ENCODE measurements at regions not wholly inside any gene's neighbourhood (a gene's known extent, or its start where the extent isn't known, plus 50 kb on each side); places are given as distances from the start of the nearest gene placed in this dataset.
"Not testable (repeated sequence)": the region's sequence is repeated elsewhere in the genome, so short reads cannot be mapped to it uniquely, and the experiment has no call there.

DNA sequence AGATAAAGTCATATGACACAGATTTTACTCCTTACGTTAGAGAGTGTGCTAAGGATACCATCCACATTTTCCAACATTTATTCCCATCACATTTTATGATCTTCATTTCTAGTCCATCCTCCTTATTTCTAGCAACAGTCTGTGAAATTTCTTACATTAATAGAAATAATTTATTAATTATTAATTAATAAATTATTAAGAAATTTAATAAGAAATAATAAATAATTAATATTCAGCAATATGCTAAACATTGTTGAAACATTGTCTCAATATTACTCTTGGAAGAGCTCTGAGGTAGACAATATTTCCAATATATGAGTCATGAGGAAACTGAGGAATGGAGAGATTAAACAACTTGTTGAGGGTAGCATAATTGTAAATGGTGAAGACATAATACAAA lies 1742.5 kb upstream of the CDH6 start:
- not testable (repeated sequence) for DNase-seq (ENCODE audit: low spot score)

DNA sequence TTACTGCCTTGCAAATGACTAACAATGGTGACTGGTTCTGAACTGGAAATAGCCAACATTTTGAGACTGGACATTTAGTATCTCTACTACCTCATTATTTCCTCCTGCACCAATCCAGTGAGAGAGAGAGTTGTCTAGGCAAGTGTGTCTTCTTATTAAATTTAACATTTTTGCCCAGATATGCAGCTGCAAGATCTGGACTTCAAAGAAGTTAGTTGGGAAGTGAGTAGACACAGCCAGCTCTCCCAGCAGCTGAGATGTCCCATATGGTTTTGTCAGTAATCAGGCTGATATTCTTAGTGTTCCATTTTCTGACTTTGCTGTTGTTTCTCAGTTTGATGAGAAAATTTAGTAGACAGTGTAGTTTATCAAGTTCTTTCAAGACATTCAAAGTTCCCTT lies 1778.8 kb upstream of the CDH6 start:
- DNase-seq (ENCODE audit: low spot score), result no peak

DNA sequence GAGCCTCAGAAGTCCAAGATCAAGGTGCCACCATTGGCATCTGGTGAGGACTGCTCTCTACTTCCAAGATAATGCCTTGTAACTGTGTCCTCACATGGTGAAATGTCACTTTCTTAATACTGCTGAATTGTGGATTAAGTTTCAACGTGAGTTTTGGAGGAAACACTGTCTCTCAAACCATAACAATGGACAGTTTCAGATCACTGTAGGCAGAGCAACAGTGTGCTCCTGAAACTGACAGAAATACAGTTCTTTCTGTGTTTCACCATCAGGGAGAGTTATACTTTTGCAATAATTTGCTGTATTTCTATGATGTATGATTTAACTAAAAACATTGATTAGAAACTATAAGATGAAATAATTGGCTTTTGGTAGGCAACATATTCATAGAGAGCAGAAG lies 1780.5 kb upstream of the CDH6 start:
- DNase-seq (ENCODE audit: low spot score), result no peak

DNA sequence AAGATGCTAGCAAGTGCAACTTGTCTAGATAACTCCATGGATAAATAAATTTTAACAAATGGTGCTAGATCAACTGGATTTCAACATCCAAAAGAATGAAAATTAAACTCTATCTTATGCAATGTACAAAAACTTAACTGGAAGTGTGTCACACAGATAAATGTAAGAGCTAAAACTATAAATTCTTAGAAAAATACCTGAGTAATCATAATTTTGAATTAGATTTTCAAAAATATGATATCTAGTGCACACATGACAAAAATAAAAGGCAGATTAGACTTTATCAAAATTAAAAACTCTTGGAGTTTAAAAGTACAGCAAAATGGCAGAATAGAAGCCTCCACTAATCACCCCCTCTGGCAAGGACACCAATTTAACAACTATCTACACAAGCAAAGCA lies 1791.2 kb upstream of the CDH6 start:
- no peak for DNase-seq (ENCODE audit: low spot score)

DNA sequence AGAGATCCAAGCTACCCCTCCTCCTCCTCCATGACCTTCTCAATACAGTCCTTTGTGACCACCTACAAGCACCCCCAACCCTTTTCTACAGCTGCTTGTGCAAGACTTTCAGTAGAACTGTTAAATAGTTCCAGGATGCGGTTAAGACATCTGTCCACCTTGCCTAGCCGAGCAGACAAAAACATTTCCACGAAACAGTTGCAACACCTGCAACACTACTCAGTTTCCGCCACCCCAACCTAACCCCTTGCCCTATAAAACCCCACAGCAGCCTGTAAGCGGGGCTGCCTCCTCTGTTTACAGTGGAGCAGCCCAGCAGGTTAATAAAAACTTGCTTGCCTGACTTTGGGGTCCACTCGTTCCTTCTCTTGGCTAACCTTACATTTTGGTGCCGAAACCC lies 1803.5 kb upstream of the CDH6 start:
- no peak for DNase-seq (ENCODE audit: low spot score)

DNA sequence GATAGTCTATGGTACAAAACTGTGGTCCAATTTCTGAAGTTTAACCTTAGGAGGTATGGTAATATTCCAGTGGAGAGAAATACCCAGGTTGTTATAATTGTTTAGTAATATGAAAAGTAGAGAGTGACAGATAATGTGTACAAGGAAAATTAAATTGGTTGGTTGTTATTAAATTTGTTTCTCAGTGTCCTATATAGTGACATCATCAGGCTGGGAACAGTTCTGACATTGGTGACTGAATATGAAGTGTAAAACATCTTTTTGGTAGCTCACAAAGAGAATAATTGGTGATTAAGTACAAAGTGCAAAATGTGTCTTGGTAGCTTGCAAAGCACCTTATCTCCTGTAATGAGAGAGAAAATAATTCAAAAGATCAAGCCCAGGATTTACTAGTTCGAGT lies 1806.1 kb upstream of the CDH6 start:
- no peak for DNase-seq (ENCODE audit: low spot score)

DNA sequence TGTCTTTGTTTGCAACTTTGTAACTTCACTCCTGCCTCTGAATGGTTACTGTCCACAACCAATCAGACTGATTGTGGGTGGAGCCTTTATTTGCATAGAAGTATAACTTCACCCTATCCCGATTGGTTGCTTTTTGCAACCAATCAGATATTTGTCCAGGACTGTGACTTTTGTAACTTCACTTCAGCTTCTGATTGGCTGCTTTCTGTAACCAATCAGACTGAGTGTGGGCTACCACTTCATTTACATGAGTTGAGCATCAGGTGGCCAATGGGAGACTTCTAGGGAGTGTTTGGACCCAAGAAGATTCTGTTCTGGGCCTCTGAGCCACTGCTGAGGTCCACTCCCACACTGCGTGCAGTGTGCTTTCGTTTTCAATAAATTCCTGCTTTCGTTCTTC lies 1810.7 kb upstream of the CDH6 start:
- no peak for DNase-seq (ENCODE audit: low spot score)

DNA sequence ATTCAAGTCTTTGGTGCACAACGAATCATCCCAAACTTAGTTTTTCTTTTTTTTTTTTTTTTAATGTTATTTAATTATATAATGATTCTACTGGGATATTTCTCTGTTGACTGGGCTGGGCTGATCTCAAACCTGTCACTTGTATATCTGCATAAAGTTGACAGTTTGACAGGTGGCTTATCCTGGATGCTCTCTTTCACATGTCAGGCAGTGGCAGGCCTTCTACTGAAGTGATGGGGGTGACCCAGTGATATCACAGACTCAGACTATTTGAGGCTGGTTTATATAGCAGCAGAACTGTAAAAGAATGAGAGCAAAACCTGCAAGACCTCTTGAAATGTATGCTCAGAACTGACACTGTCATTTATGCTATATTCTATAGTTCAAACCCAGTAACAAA lies 1813.5 kb upstream of the CDH6 start:
- no peak for DNase-seq (ENCODE audit: low spot score)

DNA sequence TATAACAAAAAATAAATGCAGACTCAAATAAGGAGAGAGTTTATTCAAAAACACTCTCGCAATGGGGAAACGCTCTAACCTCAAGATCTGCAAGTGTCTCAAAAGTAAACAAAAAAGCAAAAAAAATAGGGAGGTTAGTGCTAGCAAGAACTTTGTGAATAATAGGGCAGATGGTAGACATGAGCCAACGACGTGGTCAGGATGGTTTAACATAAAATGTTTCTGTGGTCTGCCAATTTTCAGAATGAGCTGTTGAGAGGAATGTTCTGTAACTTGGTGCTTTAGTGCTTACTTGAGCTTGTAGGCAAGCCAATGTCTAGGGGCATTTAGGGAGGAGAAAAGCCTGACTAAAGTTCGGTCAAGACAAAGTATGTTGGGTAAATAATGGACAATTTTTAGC lies 1813.9 kb upstream of the CDH6 start:
- no peak for DNase-seq (ENCODE audit: low spot score)

DNA sequence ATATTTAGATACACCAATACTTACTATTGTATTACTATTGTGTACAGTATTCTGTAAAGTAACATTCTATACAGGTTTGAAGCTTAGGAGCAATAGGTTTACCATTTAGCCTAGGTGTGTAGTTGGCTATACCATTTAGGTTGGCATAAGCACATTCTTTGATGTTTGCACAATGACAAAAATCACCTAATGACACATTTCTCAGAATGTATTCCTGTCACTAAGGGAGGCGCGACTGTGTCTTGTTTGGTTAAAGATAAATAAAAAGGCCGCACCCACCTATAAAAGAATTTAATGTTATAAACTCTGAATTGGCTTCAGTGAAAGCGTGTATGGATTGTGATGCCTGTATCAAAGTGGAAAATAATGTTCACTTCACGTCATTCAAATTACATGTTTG lies 1815.4 kb upstream of the CDH6 start:
- DNase-seq (ENCODE audit: low spot score), result no peak

DNA sequence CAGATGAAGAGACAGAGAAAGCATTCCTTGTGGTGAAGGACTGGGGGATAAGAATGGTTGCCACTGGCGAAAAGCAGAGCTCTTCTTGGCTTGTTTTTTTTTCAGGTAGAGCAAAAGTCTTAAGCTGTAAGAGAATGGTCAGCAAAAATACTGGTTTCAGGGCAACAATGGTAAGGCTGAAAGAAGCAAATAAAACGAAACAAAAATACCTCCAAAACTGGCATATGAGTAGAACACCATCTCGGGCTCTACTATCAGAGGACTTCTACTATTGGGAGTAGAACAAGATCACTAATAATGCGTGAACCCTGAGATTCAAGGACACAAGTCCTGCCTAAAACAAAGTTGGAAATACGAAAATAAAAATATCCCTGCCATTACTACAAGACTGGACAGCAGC lies 1823.2 kb upstream of the CDH6 start:
- no peak for DNase-seq (ENCODE audit: low spot score)

DNA sequence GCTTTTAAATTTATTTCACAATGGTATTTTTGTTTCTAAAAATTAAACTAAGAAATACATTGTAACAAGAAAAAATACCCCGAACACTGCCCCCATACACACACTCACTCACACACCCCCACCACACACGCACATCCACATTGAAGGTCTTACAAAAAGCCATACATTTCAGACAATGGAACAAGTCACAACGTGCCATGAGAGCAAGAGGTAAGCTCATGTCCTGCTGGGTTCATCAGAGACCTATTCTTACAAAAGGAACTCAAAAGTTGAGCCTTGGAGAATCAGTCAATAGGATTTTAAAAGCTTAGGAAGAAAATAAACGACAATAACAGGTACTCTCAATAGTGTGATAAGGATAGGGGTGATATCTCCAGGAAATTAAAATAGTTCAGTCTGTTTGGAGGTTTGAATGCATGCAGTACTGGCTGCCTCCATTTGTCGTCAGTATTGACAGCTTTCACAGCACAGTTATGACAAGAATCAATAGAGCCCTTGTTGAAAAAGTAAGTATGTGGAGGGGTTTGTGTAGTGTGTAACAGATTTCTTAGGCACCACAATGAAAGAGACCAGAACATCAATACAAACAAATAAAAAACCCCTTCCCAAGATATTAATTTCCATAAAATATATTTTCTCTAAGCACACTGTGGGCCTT lies 1826.2 kb upstream of the CDH6 start:
- peak; percentile 7 for DNase-seq (ENCODE audit: low spot score)

DNA sequence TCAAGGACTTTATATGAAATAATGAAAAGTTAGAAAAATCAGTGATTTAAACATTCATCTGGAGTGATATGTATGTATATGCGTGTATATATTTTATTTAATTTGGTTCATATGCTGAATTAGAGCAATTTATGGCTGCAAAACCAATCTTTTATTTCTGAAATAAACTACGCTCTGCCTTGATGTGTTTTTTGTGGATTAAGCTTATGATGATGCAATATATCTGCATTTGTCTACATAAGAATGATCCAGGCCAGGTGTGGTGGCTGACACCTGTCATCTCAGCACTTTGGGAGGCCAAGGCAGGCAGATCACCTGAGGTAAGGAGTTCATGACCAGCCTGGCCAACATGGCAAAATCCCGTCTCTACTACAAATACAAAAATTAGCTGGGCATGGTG lies 1842.3 kb upstream of the CDH6 start:
- DNase-seq (ENCODE audit: low spot score), result no peak

DNA sequence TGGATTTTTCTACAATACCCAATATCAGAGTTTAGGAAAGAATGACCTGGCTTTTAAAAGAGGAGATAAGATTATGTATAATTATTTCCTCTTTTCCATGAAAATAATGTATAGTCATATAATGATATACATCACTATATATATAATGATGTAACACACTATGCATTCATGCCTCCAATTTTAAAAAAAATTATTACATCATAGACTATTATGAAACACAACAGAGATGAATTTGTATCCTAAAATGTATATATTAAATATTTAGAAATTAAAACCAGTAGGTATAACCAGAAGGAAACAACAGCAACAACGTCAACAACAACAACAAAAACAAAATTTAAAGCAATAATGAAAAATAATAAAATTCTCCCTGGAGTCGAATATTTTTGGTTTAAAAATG lies 1856.5 kb upstream of the CDH6 start:
- DNase-seq (ENCODE audit: low spot score), result no peak

DNA sequence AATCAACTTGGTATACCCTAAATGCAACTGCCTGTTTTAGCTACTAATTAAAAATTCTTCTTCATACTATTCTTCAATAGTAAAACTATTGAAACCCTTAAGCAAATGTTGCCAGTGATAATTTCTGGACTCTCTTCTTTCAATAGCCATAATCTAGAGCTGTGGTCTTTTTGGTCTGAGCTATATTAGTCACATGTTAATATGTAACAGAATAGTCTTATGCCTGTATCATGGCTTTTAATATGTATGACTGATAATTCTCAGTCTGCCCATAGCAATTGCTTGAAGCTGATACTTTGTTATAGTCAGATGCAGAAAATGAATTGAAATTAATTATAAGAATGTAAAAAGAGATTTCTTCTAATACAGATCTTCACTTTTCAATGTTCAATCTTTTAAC lies 1871.9 kb upstream of the CDH6 start:
- no peak for DNase-seq (ENCODE audit: low spot score)

DNA sequence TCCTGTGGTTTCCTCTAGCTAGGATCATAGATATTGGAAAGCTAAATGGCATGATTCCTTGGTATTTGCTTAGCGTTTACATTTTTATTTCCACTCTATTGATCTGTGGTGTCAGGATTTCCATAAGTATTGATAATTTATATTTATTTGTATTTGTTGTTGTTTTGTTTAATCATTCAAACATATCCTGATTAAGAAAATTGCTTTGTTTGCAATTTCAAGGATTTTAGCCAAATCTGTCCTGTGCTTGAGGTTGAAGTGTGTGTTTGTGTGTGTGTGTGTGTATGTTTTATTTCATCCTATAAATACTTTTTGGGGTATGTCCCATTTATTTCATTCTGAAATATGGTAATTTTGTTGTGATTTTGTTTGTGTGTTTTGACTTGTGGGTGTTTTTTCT lies 1884.1 kb upstream of the CDH6 start:
- DNase-seq (ENCODE audit: low spot score), result no peak

DNA sequence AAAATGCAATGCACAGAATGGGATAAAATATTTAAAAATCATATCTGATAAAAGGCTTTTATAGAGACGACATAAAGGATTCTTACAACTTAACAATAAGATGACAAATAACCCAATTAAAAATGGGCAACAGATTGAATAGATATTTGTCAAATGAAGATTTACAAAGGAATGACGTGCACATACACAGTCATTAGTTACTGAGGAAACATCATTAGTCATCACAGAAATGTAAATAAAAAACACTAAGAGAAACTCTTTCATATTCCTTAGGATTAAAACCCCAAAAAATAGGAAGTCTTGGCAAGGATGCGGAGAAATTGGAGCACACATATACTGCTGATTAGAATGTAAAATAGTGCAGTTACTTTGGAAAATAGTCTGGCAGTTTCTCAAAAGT lies 1886.0 kb upstream of the CDH6 start:
- DNase-seq (ENCODE audit: low spot score), result no peak

DNA sequence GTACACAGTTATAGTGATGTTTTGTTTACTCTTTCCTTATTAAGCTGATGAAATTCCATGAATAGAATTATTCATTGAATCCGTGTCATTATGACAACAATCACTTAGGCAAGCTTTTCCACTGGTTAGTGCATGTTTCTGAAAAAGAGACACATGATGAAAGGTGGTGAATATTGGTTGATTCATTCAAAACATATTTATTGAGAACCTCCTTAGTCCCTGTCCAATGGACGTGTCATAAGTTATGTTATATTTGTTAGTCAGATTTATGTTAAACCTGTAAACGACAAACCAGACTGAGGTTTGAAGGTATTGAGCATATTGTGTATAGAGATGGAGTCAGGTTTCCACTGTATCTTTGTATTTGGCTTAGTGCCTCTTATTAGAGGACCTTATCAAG lies 1888.9 kb upstream of the CDH6 start:
- no peak for DNase-seq (ENCODE audit: low spot score)

DNA sequence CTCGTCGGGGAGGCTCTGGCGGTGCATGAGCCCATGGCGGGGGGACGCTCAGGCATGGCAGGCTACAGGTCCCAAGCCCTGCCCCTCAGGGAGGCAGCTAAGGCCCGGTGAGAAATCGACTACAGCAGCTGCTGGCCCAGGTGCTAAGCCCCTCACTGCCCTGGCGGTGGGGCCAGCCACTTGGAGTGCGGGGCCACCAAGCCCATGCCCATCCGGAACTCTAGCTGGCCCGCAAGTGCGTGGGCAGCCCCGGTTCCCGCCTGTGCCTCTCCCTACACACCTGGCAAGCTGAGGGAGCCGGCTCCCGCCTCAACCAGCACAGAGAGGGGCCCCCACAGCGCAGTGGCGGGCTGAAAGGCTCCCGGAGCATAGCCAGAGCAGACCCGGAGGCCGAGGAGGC lies 1896.9 kb upstream of the CDH6 start:
- DNase-seq (ENCODE audit: low spot score), result no peak

DNA sequence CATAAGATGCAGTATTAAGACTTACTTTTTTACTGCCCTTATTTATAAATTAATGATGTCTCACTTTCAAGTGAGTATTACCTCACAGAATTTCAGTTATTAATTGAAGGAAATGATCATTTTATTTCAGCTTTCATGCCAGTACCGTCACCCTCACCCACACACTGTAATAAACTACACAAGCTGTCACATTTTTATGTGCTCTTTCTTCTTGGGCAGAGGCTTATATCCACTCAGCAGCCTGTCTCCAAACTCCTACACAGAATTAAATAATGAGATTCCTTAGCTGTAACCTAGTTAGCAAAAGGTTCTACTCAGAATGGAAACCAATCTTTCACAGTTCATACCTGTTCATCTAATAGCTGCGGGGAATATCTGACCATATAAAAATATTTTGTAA lies 1915.8 kb upstream of the CDH6 start:
- no peak for DNase-seq (ENCODE audit: low spot score)

DNA sequence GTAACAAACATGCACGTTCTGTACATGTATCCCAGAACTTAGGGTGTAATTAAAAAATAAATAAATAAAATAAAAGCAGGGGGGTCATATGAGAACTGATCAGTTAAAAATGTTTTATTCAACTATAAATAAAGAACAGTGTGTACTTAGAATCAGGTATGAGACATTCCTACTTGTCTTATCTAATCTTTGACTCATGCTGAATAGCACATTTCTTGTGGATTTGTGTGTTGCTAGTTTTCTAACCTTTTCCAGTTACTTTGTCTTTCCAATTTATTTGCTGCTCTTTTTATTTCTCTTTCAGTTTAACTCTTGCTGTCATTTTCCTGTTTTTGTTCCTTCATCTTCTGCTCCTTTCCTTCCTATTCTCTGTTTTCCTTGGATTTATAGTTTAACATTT lies 1917.1 kb upstream of the CDH6 start:
- no peak for DNase-seq (ENCODE audit: low spot score)

DNA sequence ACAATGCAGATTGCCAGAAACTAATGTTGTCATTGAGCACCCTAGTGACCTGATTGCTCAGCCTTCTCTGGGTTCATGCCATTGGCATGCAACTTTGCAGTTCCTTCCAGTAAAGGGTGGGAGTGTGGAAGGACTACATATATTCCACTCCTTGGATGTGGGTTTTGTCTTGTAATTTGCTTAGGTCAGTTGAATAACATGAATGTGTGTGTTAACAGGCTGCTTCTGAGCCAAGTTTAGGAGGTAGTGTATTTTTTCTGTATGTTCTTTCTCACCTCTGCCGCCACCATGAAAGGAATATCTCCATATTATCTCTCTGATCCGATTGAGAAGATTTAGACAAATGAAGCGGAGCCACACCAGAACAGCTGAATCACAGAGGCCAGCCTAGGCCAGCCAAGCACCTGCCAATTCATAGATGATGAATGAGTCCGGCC lies 1929.6 kb upstream of the CDH6 start:
- no peak for DNase-seq (ENCODE audit: low spot score)

DNA sequence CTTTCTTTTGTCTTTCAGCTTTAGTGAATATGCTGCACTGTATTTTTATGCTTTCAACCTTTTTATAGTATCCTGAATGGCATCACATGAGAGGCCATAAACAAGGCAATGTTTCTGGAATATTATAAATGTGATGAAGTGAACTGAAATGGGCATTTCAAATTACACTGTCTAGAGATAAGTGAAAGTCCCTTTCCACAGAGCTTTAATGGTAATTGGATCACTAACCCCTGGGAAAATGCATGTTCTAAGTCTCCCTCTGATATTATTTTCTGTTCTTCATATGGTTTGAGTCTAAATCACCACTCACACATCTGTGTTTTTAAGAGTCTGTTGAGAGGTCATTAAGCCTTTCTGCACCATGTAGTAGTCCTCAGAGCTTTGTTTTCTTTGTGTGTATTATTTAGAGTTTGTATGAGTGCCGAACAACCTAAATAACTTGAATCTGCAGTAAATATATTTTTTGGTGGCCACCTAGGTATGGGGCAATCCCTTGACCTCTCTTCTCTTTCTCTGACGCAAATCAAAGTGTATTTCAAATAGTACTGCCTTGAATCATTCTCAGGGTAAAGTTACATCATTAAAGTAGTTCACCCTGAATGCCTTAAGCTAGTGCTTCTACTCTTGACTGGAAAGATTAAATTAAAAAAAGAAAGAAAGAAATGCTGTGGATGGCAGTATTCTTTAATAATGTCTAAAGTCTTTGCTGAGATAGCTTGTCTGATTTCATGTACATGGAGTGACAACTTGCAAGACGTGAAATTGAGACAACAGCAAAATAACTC lies 1931.0 kb upstream of the CDH6 start:
- no peak for DNase-seq (ENCODE audit: low spot score)

DNA sequence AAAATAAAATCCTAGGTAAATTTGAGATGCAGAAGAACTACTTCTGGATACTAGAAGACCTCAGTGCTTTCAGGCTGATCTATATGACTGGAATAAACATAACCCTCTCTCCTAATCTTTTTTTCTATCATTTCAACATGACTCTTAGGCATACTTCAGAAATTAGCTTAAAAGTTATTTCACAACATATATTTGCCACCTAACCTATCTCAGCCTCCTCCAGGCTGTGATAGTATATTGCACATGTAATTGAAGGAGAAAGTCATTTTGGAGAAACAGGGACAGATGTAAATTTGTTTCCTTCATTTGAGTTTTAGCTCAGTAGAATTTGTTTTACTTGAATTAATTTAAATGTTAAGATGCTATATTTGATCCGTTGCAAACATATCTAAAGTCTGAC lies 1932.3 kb upstream of the CDH6 start:
- no peak for DNase-seq (ENCODE audit: low spot score)

Data from LoVo (cell line).